ENCODE measurements at regions not wholly inside any gene's neighbourhood (a gene's known extent, or its start where the extent isn't known, plus 50 kb on each side); places are given as distances from the start of the nearest gene placed in this dataset.

DNA sequence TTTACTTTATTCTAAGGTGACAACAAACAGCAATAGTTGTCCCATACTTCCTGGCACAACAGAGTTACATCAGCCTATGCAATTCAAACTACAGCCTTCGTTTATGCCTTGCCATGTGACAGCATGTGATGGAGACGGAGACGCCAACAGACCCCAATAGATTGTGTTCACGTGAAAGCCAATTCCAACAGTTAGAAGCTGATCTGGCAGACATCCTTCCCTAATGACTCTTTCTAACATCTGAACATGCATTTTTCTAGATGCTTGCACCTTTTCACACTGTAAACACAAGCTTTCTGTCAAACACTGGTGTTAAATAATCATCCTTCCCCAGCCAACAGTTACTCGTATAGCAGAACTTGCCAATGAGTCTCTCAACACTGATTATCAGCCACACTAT is 694.4 kb upstream of the ALCAM start:
- TF ChIP-seq, protein P1, sequence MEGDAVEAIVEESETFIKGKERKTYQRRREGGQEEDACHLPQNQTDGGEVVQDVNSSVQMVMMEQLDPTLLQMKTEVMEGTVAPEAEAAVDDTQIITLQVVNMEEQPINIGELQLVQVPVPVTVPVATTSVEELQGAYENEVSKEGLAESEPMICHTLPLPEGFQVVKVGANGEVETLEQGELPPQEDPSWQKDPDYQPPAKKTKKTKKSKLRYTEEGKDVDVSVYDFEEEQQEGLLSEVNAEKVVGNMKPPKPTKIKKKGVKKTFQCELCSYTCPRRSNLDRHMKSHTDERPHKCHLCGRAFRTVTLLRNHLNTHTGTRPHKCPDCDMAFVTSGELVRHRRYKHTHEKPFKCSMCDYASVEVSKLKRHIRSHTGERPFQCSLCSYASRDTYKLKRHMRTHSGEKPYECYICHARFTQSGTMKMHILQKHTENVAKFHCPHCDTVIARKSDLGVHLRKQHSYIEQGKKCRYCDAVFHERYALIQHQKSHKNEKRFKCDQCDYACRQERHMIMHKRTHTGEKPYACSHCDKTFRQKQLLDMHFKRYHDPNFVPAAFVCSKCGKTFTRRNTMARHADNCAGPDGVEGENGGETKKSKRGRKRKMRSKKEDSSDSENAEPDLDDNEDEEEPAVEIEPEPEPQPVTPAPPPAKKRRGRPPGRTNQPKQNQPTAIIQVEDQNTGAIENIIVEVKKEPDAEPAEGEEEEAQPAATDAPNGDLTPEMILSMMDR (IDR thresholded peaks at IDR 0.05) = no peak
- 68 to 75% (median 75%) methylated on average over 5 of the region's 5 CpGs for WGBS, 3 donors
- DNase-seq = no peak

DNA sequence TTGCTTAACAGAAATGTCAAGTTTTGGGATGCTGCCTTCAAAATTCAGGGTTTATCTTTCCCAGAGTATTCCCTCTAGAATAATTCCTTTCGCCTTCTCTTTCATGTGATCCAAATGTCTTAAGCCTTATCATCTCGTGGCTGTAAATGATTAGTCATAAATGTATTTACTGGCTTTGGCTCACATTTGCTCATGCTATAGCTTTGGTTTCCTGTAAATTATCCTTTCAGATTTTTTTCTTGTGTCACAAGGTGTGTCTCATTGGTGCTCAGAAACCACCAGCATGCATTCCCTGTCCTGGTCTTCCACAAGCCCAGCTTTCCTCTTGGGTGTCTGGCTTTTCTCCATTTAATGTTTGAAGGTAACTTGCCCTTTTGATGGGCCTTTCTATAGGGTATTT is 692.7 kb upstream of the ALCAM start:
- intact Hi-C loops (cut with DNase I) = no loop called here
- H3K27ac ChIP-seq = no peak overlapping the region
- no peaks in the 10 kb centered on the region for H3K36me3 ChIP-seq (ENCODE audit: insufficient read depth in 1 of 2, low read depth in 1 of 2)
- no peaks in the 10 kb centered on the region for H3K27me3 ChIP-seq (ENCODE audit: insufficient read depth in 3 of 3, low read length in 2 of 3)
- no peak for DNase-seq
- H3K4me3 ChIP-seq = no peak overlapping the region
- no peaks in the 10 kb centered on the region for H3K4me1 ChIP-seq
- ATAC-seq = no peak
- 58 to 60% (median 59%) methylated on average over 2 of the region's 2 CpGs for WGBS, 3 donors
- no peaks in the 10 kb centered on the region for H3K9me3 ChIP-seq
- TF ChIP-seq, protein P1 (IDR thresholded peaks at IDR 0.05) = no peak

More for the DNA sequence above, 694.4 kb upstream of the ALCAM start:
- H3K27me3 ChIP-seq (ENCODE audit: insufficient read depth in 3 of 3, low read length in 2 of 3) = no peaks in the 10 kb centered on the region
- H3K4me1 ChIP-seq = no peaks in the 10 kb centered on the region
- H3K4me3 ChIP-seq = no peak overlapping the region
- H3K9me3 ChIP-seq = no peaks in the 10 kb centered on the region
- intact Hi-C loops (cut with DNase I) = no loop called here
- ATAC-seq = no peak
- no peaks in the 10 kb centered on the region for H3K36me3 ChIP-seq (ENCODE audit: insufficient read depth in 1 of 2, low read depth in 1 of 2)
- no peak overlapping the region for H3K27ac ChIP-seq

DNA sequence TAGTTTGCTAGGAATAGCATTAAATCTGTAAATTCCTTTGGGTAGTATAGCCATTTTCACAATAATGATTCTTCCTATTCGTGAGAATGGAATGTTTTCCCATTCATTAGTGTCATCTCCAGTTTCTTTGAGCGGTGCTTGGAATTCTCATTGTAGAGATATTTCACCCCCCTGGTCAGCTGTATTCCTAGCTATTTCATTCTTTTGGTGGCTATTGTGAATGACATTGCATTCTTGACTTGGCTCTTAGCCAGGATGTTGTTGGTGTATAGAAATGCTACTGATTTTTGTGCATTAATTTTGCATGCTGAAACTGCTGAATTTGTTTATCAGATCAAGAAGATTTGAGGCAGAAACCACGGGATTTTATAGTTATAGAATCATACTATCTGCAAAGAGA is 690.5 kb upstream of the ALCAM start:
- Histone ChIP-seq H3K27ac (no peak overlapping the region), H3K36me3 (ENCODE audit: insufficient read depth in 1 of 2, low read depth in 1 of 2) (no peaks in the 10 kb centered on the region), H3K27me3 (ENCODE audit: insufficient read depth in 3 of 3, low read length in 2 of 3) (no peaks in the 10 kb centered on the region), H3K4me3 (no peak overlapping the region), H3K9me3 (peaks cover 8% of the 10 kb centered on the region), H3K4me1 (no peaks in the 10 kb centered on the region)
- TF ChIP-seq, protein P1 (IDR thresholded peaks at IDR 0.05) = no peak
- whole genome bisulfite sequencing, 3 donors = 72 to 81% (median 79%) methylated on average over 3 of the region's 3 CpGs
- intact Hi-C loops (cut with DNase I) = no loop called here
- DNase-seq (no peak), ATAC-seq (no peak)

DNA sequence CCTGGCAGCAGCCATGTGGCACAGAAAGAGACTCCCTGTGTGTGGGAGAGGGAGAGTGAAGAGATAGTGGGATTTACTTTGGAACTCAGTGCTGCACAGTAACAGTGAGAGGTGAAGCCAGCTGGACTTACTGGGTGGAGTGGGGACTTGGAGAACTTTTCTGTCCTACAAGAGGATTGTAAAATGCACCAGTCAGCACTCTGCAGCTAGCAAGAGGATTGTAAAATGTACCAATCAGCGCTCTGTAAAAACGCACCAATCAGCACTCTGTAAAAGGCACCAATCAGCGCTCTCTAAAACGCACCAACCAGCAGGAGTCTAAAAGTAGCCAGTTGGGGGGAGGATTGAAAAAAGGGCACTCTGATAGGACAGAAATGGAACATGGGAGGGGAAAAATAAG is 688.8 kb upstream of the ALCAM start:
- Histone ChIP-seq H3K36me3 (ENCODE audit: insufficient read depth in 1 of 2, low read depth in 1 of 2) (no peaks in the 10 kb centered on the region), H3K9me3 (peaks cover 16% of the 10 kb centered on the region), H3K4me3 (no peak overlapping the region), H3K27ac (no peak overlapping the region), H3K27me3 (ENCODE audit: insufficient read depth in 3 of 3, low read length in 2 of 3) (no peaks in the 10 kb centered on the region), H3K4me1 (no peaks in the 10 kb centered on the region)
- intact Hi-C loops (cut with DNase I) = no loop called here
- ATAC-seq (no peak), DNase-seq (no peak)
- TF ChIP-seq, protein P1 (IDR thresholded peaks at IDR 0.05) = no peak
- 95 to 99% (median 97%) methylated on average over 4 of the region's 4 CpGs for WGBS, 3 donors

DNA sequence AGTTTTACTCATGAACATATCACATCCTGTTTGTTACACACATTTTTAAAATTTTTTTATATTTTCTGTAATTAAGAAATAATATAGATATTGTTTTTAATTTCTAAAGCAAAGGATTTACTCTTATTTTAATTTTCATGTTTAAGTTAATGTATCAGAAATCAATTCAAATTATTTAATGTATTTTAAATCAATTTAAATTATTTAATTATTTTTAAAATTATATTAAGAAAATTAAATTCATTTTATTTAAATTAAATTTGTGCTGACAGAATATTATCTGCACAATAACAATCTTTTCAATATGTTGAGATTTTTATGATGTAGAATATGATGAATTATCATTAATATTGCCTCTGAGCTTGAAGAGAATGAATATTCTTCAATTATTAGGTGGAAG is 681.2 kb upstream of the ALCAM start:
- no peaks in the 10 kb centered on the region for H3K27me3 ChIP-seq (ENCODE audit: insufficient read depth in 3 of 3, low read length in 2 of 3)
- H3K4me3 ChIP-seq = no peak overlapping the region
- H3K27ac ChIP-seq = no peak overlapping the region
- H3K9me3 ChIP-seq = peaks cover 13% of the 10 kb centered on the region
- no peaks in the 10 kb centered on the region for H3K4me1 ChIP-seq
- DNase-seq (no peak), ATAC-seq (no peak)
- TF ChIP-seq, protein P1 (IDR thresholded peaks at IDR 0.05) = no peak
- intact Hi-C loops (cut with DNase I) = no loop called here
- no peaks in the 10 kb centered on the region for H3K36me3 ChIP-seq (ENCODE audit: insufficient read depth in 1 of 2, low read depth in 1 of 2)

Data from psoas muscle (tissue), 7 donors.